ENCODE measurements at regions not wholly inside any gene's neighbourhood (a gene's known extent, or its start where the extent isn't known, plus 50 kb on each side); places are given as distances from the start of the nearest gene placed in this dataset.

- no peak for DNase-seq
Measured at GRCh38 chr10:108817135-108817534, 1106.2 kb downstream of the XPNPEP1 start.

GRCh38 chr10:108812906-108813305, 1110.4 kb downstream of the XPNPEP1 start:
- no peak for DNase-seq

- DNase-seq, result no peak
Measured at GRCh38 chr10:108812296-108812695, 1111.0 kb downstream of the XPNPEP1 start.

GRCh38 chr10:108808228-108808627, 1115.1 kb downstream of the XPNPEP1 start:
- no peak for DNase-seq

GRCh38 chr10:108801775-108802517, 1121.4 kb downstream of the XPNPEP1 start:
- no peak for DNase-seq

GRCh38 chr10:108801220-108801619, 1122.1 kb downstream of the XPNPEP1 start:
- DNase-seq, result no peak

- no peak for DNase-seq
Measured at GRCh38 chr10:108797573-108797972, 1125.7 kb downstream of the XPNPEP1 start.

GRCh38 chr10:108791794-108792474, 1131.4 kb downstream of the XPNPEP1 start:
- no peak for DNase-seq

GRCh38 chr10:108791030-108791429, 1132.3 kb downstream of the XPNPEP1 start:
- DNase-seq, result no peak

- no peak for DNase-seq
Measured at GRCh38 chr10:108789919-108790318, 1133.4 kb downstream of the XPNPEP1 start.

GRCh38 chr10:108789336-108789735, 1134.0 kb downstream of the XPNPEP1 start:
- no peak for DNase-seq

GRCh38 chr10:108788891-108789290, 1134.4 kb downstream of the XPNPEP1 start:
- DNase-seq, result no peak

GRCh38 chr10:108787932-108788331, 1135.4 kb downstream of the XPNPEP1 start:
- DNase-seq, result no peak

- DNase-seq, result no peak
Measured at GRCh38 chr10:108785011-108785410, 1138.3 kb downstream of the XPNPEP1 start.

- no peak for DNase-seq
Measured at GRCh38 chr10:108784534-108784933, 1138.8 kb downstream of the XPNPEP1 start.

- peak; percentile 48 for DNase-seq
Measured at GRCh38 chr10:108783897-108784296, 1139.4 kb downstream of the XPNPEP1 start.

GRCh38 chr10:108782411-108782810, 1140.9 kb downstream of the XPNPEP1 start:
- no peak for DNase-seq

- DNase-seq, result no peak
Measured at GRCh38 chr10:108779501-108779900, 1143.8 kb downstream of the XPNPEP1 start.

- no peak for DNase-seq
Measured at GRCh38 chr10:108775911-108776475, 1147.3 kb downstream of the XPNPEP1 start.

GRCh38 chr10:108771106-108771505, 1152.2 kb downstream of the XPNPEP1 start:
- no peak for DNase-seq

- DNase-seq, result no peak
Measured at GRCh38 chr10:108765794-108766193, 1157.5 kb downstream of the XPNPEP1 start.

GRCh38 chr10:108757946-108758345, 1165.4 kb downstream of the XPNPEP1 start:
- DNase-seq, result no peak

- no peak for DNase-seq
Measured at GRCh38 chr10:108755646-108756045, 1167.7 kb downstream of the XPNPEP1 start.

- no peak for DNase-seq
Measured at GRCh38 chr10:108753326-108753725, 1170.0 kb downstream of the XPNPEP1 start.
